Skin of body (tissue), 1 donor: ENCODE measurements at regions not wholly inside any gene's neighbourhood (a gene's known extent, or its start where the extent isn't known, plus 50 kb on each side); places are given as distances from the start of the nearest gene placed in this dataset.
"Not testable (repeated sequence)": the region's sequence is repeated elsewhere in the genome, so short reads cannot be mapped to it uniquely, and the experiment has no call there.

ENCODE experiments used
- DNase-seq: peaks from one replicate; lab custom pipeline; 2025; lab: John Stamatoyannopoulos, UW

GRCh38 chr7:114806590-114807162 lies 115.2 kb upstream of the MDFIC start:
- no peak for DNase-seq

- no peak for DNase-seq
Measured at GRCh38 chr7:114812570-114812969, 109.3 kb upstream of the MDFIC start.

- no peak for DNase-seq
Measured at GRCh38 chr7:114813624-114814023, 108.3 kb upstream of the MDFIC start.

GRCh38 chr7:114817036-114817435 lies 104.9 kb upstream of the MDFIC start:
- not testable (repeated sequence) for DNase-seq

GRCh38 chr7:114818501-114818900 lies 103.4 kb upstream of the MDFIC start:
- no peak for DNase-seq

- DNase-seq = peak; percentile 64
Measured at GRCh38 chr7:114819616-114820362, 102.1 kb upstream of the MDFIC start.

GRCh38 chr7:114821030-114821900 lies 100.6 kb upstream of the MDFIC start:
- DNase-seq = peak; percentile 50

GRCh38 chr7:114822131-114822530 lies 99.8 kb upstream of the MDFIC start:
- DNase-seq = no peak

GRCh38 chr7:114822844-114823243 lies 99.0 kb upstream of the MDFIC start:
- DNase-seq = no peak

GRCh38 chr7:114823290-114823689 lies 98.6 kb upstream of the MDFIC start:
- DNase-seq = no peak

- no peak for DNase-seq
Measured at GRCh38 chr7:114825423-114825951, 96.4 kb upstream of the MDFIC start.

GRCh38 chr7:114830952-114831351 lies 90.9 kb upstream of the MDFIC start:
- DNase-seq = no peak

- no peak for DNase-seq
Measured at GRCh38 chr7:114832906-114833595, 88.8 kb upstream of the MDFIC start.

GRCh38 chr7:114835303-114835702 lies 86.6 kb upstream of the MDFIC start:
- no peak for DNase-seq

- DNase-seq = no peak
Measured at GRCh38 chr7:114835861-114836260, 86.0 kb upstream of the MDFIC start.

GRCh38 chr7:114842551-114843065 lies 79.3 kb upstream of the MDFIC start:
- no peak for DNase-seq

GRCh38 chr7:114843102-114843501 lies 78.8 kb upstream of the MDFIC start:
- no peak for DNase-seq

GRCh38 chr7:114851406-114852061 lies 70.4 kb upstream of the MDFIC start:
- DNase-seq = no peak

- no peak for DNase-seq
Measured at GRCh38 chr7:114852293-114852692, 69.6 kb upstream of the MDFIC start.

GRCh38 chr7:114853189-114853588 lies 68.7 kb upstream of the MDFIC start:
- no peak for DNase-seq

GRCh38 chr7:114854369-114854768 lies 67.5 kb upstream of the MDFIC start:
- DNase-seq = no peak
